Esophagus muscularis mucosa (tissue), 3 donors: ENCODE measurements at regions not wholly inside any gene's neighbourhood (a gene's known extent, or its start where the extent isn't known, plus 50 kb on each side); places are given as distances from the start of the nearest gene placed in this dataset.

Source experiments
- EP300 ChIP-seq: sonication (generic); formaldehyde crosslinking; IDR thresholded peaks from one replicate; pipeline ENCODE4 v1.6.1; 2017; ENCODE audit warnings: antibody characterized with exemption
- TF ChIP-seq, protein P1 (sequence below), 3 experiments: fragments of 200-600 bp in 2 of 3; fragments of 450-650 bp in 1 of 3; sonication (generic) in 2 of 3; IDR thresholded peaks; one replicate each; pipeline ENCODE4 v1.5.1; 2017 to 2019; ENCODE audit warnings: antibody characterized with exemption in 3 of 3, mild to moderate bottlenecking in 2 of 3, moderate library complexity in 1 of 3

DNA sequence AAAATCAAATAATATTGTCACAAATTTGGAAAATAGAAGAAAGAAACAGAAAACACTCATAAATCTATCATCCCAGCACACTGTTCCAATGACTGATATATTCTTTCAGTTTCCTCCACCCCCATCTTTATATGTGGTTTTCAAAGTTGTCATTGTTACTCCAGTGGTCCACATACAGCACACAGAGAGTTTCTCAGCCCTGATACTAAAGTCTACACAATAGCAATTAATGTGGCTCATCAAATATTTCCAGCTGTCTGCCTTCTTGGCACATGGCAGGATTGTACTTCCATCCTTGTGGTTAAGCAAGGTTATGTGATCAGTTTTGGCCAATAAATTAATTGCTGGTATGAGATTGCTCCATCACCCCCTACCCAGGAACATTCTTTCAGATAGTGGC, 221.7 kb downstream of the PDCD6IP start:
- TF ChIP-seq, protein P1, sequence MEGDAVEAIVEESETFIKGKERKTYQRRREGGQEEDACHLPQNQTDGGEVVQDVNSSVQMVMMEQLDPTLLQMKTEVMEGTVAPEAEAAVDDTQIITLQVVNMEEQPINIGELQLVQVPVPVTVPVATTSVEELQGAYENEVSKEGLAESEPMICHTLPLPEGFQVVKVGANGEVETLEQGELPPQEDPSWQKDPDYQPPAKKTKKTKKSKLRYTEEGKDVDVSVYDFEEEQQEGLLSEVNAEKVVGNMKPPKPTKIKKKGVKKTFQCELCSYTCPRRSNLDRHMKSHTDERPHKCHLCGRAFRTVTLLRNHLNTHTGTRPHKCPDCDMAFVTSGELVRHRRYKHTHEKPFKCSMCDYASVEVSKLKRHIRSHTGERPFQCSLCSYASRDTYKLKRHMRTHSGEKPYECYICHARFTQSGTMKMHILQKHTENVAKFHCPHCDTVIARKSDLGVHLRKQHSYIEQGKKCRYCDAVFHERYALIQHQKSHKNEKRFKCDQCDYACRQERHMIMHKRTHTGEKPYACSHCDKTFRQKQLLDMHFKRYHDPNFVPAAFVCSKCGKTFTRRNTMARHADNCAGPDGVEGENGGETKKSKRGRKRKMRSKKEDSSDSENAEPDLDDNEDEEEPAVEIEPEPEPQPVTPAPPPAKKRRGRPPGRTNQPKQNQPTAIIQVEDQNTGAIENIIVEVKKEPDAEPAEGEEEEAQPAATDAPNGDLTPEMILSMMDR (IDR thresholded peaks at IDR 0.05) = no peak
- no peak for TF ChIP-seq EP300
